ENCODE measurements at regions not wholly inside any gene's neighbourhood (a gene's known extent, or its start where the extent isn't known, plus 50 kb on each side); places are given as distances from the start of the nearest gene placed in this dataset.

GRCh38 chr11:45407226-45407625, 121.1 kb upstream of the SYT13 start:
- no peak for TF ChIP-seq CTCF (IDR thresholded peaks at IDR 0.05)
- no peak for TF ChIP-seq POLR2A (IDR thresholded peaks at IDR 0.05)
- no peak for TF ChIP-seq EP300 (IDR thresholded peaks at IDR 0.05)

All from stomach (tissue), 4 donors.